ENCODE measurements at regions not wholly inside any gene's neighbourhood (a gene's known extent, or its start where the extent isn't known, plus 50 kb on each side); places are given as distances from the start of the nearest gene placed in this dataset.

DNA sequence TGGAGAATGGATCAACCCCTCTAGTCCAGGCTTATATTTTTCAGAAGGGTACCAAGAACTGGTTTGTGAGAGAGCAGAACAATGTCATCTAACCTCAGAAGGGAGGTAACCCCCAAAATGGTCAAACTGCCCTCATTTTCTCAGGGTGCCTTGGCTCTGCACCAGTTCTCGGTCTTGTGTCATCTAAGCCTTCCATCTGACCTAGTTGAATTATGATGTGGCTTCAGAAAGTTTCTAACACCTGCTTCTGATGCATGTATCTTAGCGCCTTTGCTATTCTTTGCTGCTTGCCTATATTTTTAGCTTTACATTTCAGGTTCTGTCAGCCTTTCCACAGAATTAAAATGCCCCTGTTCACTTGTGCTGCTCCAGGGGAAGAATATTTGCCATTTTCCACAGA lies 91.7 kb upstream of the E2F8 start:
- H3K27me3 ChIP-seq (ENCODE audit: insufficient read depth, low read length): peaks cover 38% of the 10 kb centered on the region
- H3K27me3 Mint-ChIP-seq (ENCODE audit: low read depth, unreplicated experiment): peaks cover 56% of the 10 kb centered on the region
- TF ChIP-seq, protein P1, sequence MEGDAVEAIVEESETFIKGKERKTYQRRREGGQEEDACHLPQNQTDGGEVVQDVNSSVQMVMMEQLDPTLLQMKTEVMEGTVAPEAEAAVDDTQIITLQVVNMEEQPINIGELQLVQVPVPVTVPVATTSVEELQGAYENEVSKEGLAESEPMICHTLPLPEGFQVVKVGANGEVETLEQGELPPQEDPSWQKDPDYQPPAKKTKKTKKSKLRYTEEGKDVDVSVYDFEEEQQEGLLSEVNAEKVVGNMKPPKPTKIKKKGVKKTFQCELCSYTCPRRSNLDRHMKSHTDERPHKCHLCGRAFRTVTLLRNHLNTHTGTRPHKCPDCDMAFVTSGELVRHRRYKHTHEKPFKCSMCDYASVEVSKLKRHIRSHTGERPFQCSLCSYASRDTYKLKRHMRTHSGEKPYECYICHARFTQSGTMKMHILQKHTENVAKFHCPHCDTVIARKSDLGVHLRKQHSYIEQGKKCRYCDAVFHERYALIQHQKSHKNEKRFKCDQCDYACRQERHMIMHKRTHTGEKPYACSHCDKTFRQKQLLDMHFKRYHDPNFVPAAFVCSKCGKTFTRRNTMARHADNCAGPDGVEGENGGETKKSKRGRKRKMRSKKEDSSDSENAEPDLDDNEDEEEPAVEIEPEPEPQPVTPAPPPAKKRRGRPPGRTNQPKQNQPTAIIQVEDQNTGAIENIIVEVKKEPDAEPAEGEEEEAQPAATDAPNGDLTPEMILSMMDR (IDR thresholded peaks at IDR 0.05; ENCODE audit: insufficient read depth, low read depth, low read length): no peak
- TF ChIP-seq EZH2 (IDR thresholded peaks at IDR 0.05; ENCODE audit: insufficient read depth, low read length): no peak

DNA sequence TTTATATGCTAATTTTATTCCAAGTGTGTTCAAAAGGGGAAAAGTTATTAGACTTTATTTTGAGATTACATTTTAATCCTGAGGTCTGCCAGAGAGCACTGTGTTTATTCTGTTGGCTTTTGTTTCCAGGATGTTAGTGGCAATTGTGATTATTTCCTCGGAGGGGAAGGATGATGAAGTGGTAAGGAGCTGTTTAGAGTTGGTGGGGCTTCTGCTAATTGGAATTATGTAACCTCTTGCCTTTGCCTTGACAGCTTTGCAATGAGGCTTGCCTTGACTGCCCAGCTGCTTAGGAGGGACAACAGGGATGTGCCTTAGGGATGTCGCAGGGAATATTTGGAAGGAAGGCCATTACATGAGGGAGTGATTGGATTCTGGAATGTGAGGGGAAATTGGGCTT lies 89.7 kb upstream of the E2F8 start:
- no peaks in the 10 kb centered on the region for H3K9me3 Mint-ChIP-seq (ENCODE audit: unreplicated experiment)
- H3K79me2 ChIP-seq (ENCODE audit: insufficient read depth, low read length): no peaks in the 10 kb centered on the region
- no peaks in the 10 kb centered on the region for H3K4me1 Mint-ChIP-seq (ENCODE audit: low read depth, unreplicated experiment)
- no peak overlapping the region for H2AFZ ChIP-seq (ENCODE audit: low read depth, low read length)
- no peaks in the 10 kb centered on the region for H3K36me3 ChIP-seq (ENCODE audit: insufficient read depth, low read length)
- no peaks in the 10 kb centered on the region for H3K36me3 Mint-ChIP-seq (ENCODE audit: low read depth, unreplicated experiment)
- H3K9me3 ChIP-seq (ENCODE audit: insufficient read depth, low read depth, low read length): no peaks in the 10 kb centered on the region
- H4K20me1 ChIP-seq (ENCODE audit: insufficient read depth, low read length): no peaks in the 10 kb centered on the region
- H3K9ac ChIP-seq (ENCODE audit: low read length): no peak overlapping the region
- H3K4me3 ChIP-seq (ENCODE audit: insufficient read depth, low read depth, low read length): no peak overlapping the region
- no peak overlapping the region for H3K27ac Mint-ChIP-seq (ENCODE audit: unreplicated experiment)
- H3K4me1 ChIP-seq (ENCODE audit: insufficient read depth, low read length): no peaks in the 10 kb centered on the region
- peaks cover 51% of the 10 kb centered on the region for H3K27me3 Mint-ChIP-seq (ENCODE audit: low read depth, unreplicated experiment)
- no peak overlapping the region for H3K4me2 ChIP-seq (ENCODE audit: low read length)
- peaks cover 31% of the 10 kb centered on the region for H3K27me3 ChIP-seq (ENCODE audit: insufficient read depth, low read length)
- TF ChIP-seq, protein P1 (IDR thresholded peaks at IDR 0.05; ENCODE audit: insufficient read depth, low read depth, low read length): no peak
- TF ChIP-seq EZH2 (IDR thresholded peaks at IDR 0.05; ENCODE audit: insufficient read depth, low read length): no peak
- DNase-seq (ENCODE audit: low read depth) (no peak), FAIRE-seq (no peak)
- H3K27ac ChIP-seq (ENCODE audit: low read depth, low read length): no peak overlapping the region
- no peak overlapping the region for H3K4me3 Mint-ChIP-seq (ENCODE audit: unreplicated experiment)

More for the DNA sequence above, 91.7 kb upstream of the E2F8 start:
- Mint-ChIP-seq H3K4me1 (ENCODE audit: low read depth, unreplicated experiment) (no peaks in the 10 kb centered on the region), H3K36me3 (ENCODE audit: low read depth, unreplicated experiment) (no peaks in the 10 kb centered on the region), H3K9me3 (ENCODE audit: unreplicated experiment) (no peaks in the 10 kb centered on the region), H3K27ac (ENCODE audit: unreplicated experiment) (no peak overlapping the region), H3K4me3 (ENCODE audit: unreplicated experiment) (no peak overlapping the region)
- H3K27ac ChIP-seq (ENCODE audit: low read depth, low read length): no peak overlapping the region
- no peaks in the 10 kb centered on the region for H4K20me1 ChIP-seq (ENCODE audit: insufficient read depth, low read length)
- H3K79me2 ChIP-seq (ENCODE audit: insufficient read depth, low read length): no peaks in the 10 kb centered on the region
- H3K36me3 ChIP-seq (ENCODE audit: insufficient read depth, low read length): no peaks in the 10 kb centered on the region
- no peak for DNase-seq (ENCODE audit: low read depth)
- no peaks in the 10 kb centered on the region for H3K9me3 ChIP-seq (ENCODE audit: insufficient read depth, low read depth, low read length)
- no peak overlapping the region for H2AFZ ChIP-seq (ENCODE audit: low read depth, low read length)
- H3K4me2 ChIP-seq (ENCODE audit: low read length): no peak overlapping the region
- no peak overlapping the region for H3K4me3 ChIP-seq (ENCODE audit: insufficient read depth, low read depth, low read length)
- no peak overlapping the region for H3K9ac ChIP-seq (ENCODE audit: low read length)
- no peaks in the 10 kb centered on the region for H3K4me1 ChIP-seq (ENCODE audit: insufficient read depth, low read length)
- FAIRE-seq: no peak

DNA sequence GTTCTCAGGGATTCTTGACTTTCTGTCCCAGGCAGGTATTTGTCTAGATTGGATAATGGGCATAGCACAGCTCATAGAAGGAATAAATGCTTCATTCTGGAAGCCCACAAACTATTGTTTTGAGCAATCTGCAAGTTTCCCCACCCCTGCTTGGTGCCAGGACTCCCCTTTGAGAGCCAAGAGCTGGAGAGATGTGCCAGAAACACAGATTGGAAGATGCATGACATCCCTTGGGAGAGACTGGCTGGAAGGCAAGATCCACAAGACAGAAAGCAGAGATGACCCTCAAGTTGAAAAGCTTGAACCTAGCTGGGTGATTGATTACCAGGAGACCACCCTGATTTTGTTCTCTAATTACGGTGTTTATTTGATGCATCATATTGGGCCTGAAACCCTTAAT lies 89.2 kb upstream of the E2F8 start:
- H3K4me2 ChIP-seq (ENCODE audit: low read length): no peak overlapping the region
- H3K4me1 ChIP-seq (ENCODE audit: insufficient read depth, low read length): no peaks in the 10 kb centered on the region
- peaks cover 53% of the 10 kb centered on the region for H3K27me3 Mint-ChIP-seq (ENCODE audit: low read depth, unreplicated experiment)
- H3K36me3 Mint-ChIP-seq (ENCODE audit: low read depth, unreplicated experiment): no peaks in the 10 kb centered on the region
- H3K9me3 Mint-ChIP-seq (ENCODE audit: unreplicated experiment): no peaks in the 10 kb centered on the region
- H3K79me2 ChIP-seq (ENCODE audit: insufficient read depth, low read length): no peaks in the 10 kb centered on the region
- H3K9me3 ChIP-seq (ENCODE audit: insufficient read depth, low read depth, low read length): no peaks in the 10 kb centered on the region
- no peak overlapping the region for H3K4me3 ChIP-seq (ENCODE audit: insufficient read depth, low read depth, low read length)
- no peak overlapping the region for H2AFZ ChIP-seq (ENCODE audit: low read depth, low read length)
- DNase-seq (ENCODE audit: low read depth) (no peak), FAIRE-seq (no peak)
- H4K20me1 ChIP-seq (ENCODE audit: insufficient read depth, low read length): no peaks in the 10 kb centered on the region
- no peak overlapping the region for H3K27ac Mint-ChIP-seq (ENCODE audit: unreplicated experiment)
- no peaks in the 10 kb centered on the region for H3K4me1 Mint-ChIP-seq (ENCODE audit: low read depth, unreplicated experiment)
- H3K36me3 ChIP-seq (ENCODE audit: insufficient read depth, low read length): no peaks in the 10 kb centered on the region
- no peak overlapping the region for H3K4me3 Mint-ChIP-seq (ENCODE audit: unreplicated experiment)
- H3K27me3 ChIP-seq (ENCODE audit: insufficient read depth, low read length): peaks cover 31% of the 10 kb centered on the region
- no peak overlapping the region for H3K27ac ChIP-seq (ENCODE audit: low read depth, low read length)
- no peak overlapping the region for H3K9ac ChIP-seq (ENCODE audit: low read length)
- no peak for TF ChIP-seq EZH2 (IDR thresholded peaks at IDR 0.05; ENCODE audit: insufficient read depth, low read length)
- TF ChIP-seq, protein P1 (IDR thresholded peaks at IDR 0.05; ENCODE audit: insufficient read depth, low read depth, low read length): no peak
